ENCODE measurements at regions not wholly inside any gene's neighbourhood (a gene's known extent, or its start where the extent isn't known, plus 50 kb on each side); places are given as distances from the start of the nearest gene placed in this dataset.

GRCh38 chr21:27423906-27424595, 457.2 kb upstream of the ADAMTS5 start:
- WGBS (ENCODE audit: low lambda C conversion rate, missing lambda C conversion rate): 84% methylated on average over 4 of the region's 4 CpGs
- peaks cover 10% of the 10 kb centered on the region for H3K4me1 ChIP-seq (ENCODE audit: insufficient read depth)

GRCh38 chr21:27423038-27423437, 456.1 kb upstream of the ADAMTS5 start:
- no peak for TF ChIP-seq EZH2 (IDR thresholded peaks at IDR 0.05; ENCODE audit: borderline replicate concordance)
- TF ChIP-seq CTCF (IDR thresholded peaks at IDR 0.05; ENCODE audit: poor library complexity): no peak
- no peak for TF ChIP-seq EZH2phosphoT487 (IDR thresholded peaks at IDR 0.05; ENCODE audit: low read depth, severe bottlenecking, unreplicated experiment)
- Histone ChIP-seq H2AFZ (no peak overlapping the region), H3K27ac (no peak overlapping the region), H3K4me2 (no peak overlapping the region), H3K36me3 (replicated peaks; ENCODE audit: insufficient read depth, low read depth) (no peaks in the 10 kb centered on the region), H3K9me2 (replicated peaks; ENCODE audit: insufficient read depth) (no peaks in the 10 kb centered on the region), H3K27me3 (no peaks in the 10 kb centered on the region), H4K20me1 (ENCODE audit: insufficient read depth, poor library complexity, severe bottlenecking) (no peaks in the 10 kb centered on the region), H3K79me2 (no peaks in the 10 kb centered on the region), H3K4me3 (no peak overlapping the region), H3K9me3 (ENCODE audit: low read depth) (no peaks in the 10 kb centered on the region), H3K4me1 (ENCODE audit: insufficient read depth) (peaks cover 10% of the 10 kb centered on the region)
- no peak for DNase-seq (ENCODE audit: low spot score)
- 91% methylated on average over 4 of the region's 4 CpGs for WGBS (ENCODE audit: low lambda C conversion rate, missing lambda C conversion rate)

More at GRCh38 chr21:27423906-27424595, 457.2 kb upstream of the ADAMTS5 start:
- no peaks in the 10 kb centered on the region for H3K79me2 ChIP-seq
- no peaks in the 10 kb centered on the region for H4K20me1 ChIP-seq (ENCODE audit: insufficient read depth, poor library complexity, severe bottlenecking)
- H3K4me3 ChIP-seq: no peak overlapping the region
- H3K27ac ChIP-seq: peak overlapping the region; percentile 71
- no peak for TF ChIP-seq EZH2phosphoT487 (IDR thresholded peaks at IDR 0.05; ENCODE audit: low read depth, severe bottlenecking, unreplicated experiment)
- peak; percentile 14 for DNase-seq (ENCODE audit: low spot score)
- H3K9me2 ChIP-seq (replicated peaks; ENCODE audit: insufficient read depth): no peaks in the 10 kb centered on the region
- H3K27me3 ChIP-seq: no peaks in the 10 kb centered on the region
- peak overlapping the region; percentile 46 for H3K4me2 ChIP-seq
- H3K9me3 ChIP-seq (ENCODE audit: low read depth): no peaks in the 10 kb centered on the region
- H3K36me3 ChIP-seq (replicated peaks; ENCODE audit: insufficient read depth, low read depth): no peaks in the 10 kb centered on the region
- H2AFZ ChIP-seq: no peak overlapping the region

- peaks cover 10% of the 10 kb centered on the region for H3K4me1 ChIP-seq (ENCODE audit: insufficient read depth)
- no peaks in the 10 kb centered on the region for H3K9me3 ChIP-seq (ENCODE audit: low read depth)
- TF ChIP-seq EZH2phosphoT487 (IDR thresholded peaks at IDR 0.05; ENCODE audit: low read depth, severe bottlenecking, unreplicated experiment) (no peak), EZH2 (IDR thresholded peaks at IDR 0.05; ENCODE audit: borderline replicate concordance) (no peak), CTCF (IDR thresholded peaks at IDR 0.05; ENCODE audit: poor library complexity) (no peak)
- no peak overlapping the region for H3K4me2 ChIP-seq
- WGBS (ENCODE audit: low lambda C conversion rate, missing lambda C conversion rate): 66% methylated on average over 1 of the region's 1 CpG
- H3K4me3 ChIP-seq: no peak overlapping the region
- no peak overlapping the region for H2AFZ ChIP-seq
- no peaks in the 10 kb centered on the region for H3K79me2 ChIP-seq
- no peaks in the 10 kb centered on the region for H3K27me3 ChIP-seq
- H3K9me2 ChIP-seq (replicated peaks; ENCODE audit: insufficient read depth): no peaks in the 10 kb centered on the region
- H3K27ac ChIP-seq: no peak overlapping the region
- H3K36me3 ChIP-seq (replicated peaks; ENCODE audit: insufficient read depth, low read depth): no peaks in the 10 kb centered on the region
- no peaks in the 10 kb centered on the region for H4K20me1 ChIP-seq (ENCODE audit: insufficient read depth, poor library complexity, severe bottlenecking)
- no peak for DNase-seq (ENCODE audit: low spot score)
These were observed 455.5 kb upstream of the ADAMTS5 start for GRCh38 chr21:27422435-27422834.

GRCh38 chr21:27421654-27422053, 454.8 kb upstream of the ADAMTS5 start:
- Histone ChIP-seq H3K4me3 (no peak overlapping the region), H3K4me2 (no peak overlapping the region), H3K9me2 (replicated peaks; ENCODE audit: insufficient read depth) (no peaks in the 10 kb centered on the region), H3K27ac (no peak overlapping the region), H3K9me3 (ENCODE audit: low read depth) (no peaks in the 10 kb centered on the region), H3K27me3 (no peaks in the 10 kb centered on the region), H3K79me2 (no peaks in the 10 kb centered on the region), H3K36me3 (replicated peaks; ENCODE audit: insufficient read depth, low read depth) (no peaks in the 10 kb centered on the region), H3K4me1 (ENCODE audit: insufficient read depth) (peaks cover 10% of the 10 kb centered on the region), H2AFZ (no peak overlapping the region), H4K20me1 (ENCODE audit: insufficient read depth, poor library complexity, severe bottlenecking) (no peaks in the 10 kb centered on the region)
- WGBS (ENCODE audit: low lambda C conversion rate, missing lambda C conversion rate): 98% methylated on average over 3 of the region's 3 CpGs
- no peak for DNase-seq (ENCODE audit: low spot score)
- no peak for TF ChIP-seq EZH2 (IDR thresholded peaks at IDR 0.05; ENCODE audit: borderline replicate concordance)
- TF ChIP-seq EZH2phosphoT487 (IDR thresholded peaks at IDR 0.05; ENCODE audit: low read depth, severe bottlenecking, unreplicated experiment): no peak
- no peak for TF ChIP-seq CTCF (IDR thresholded peaks at IDR 0.05; ENCODE audit: poor library complexity)
